ENCODE measurements at regions not wholly inside any gene's neighbourhood (a gene's known extent, or its start where the extent isn't known, plus 50 kb on each side); places are given as distances from the start of the nearest gene placed in this dataset.

DNA sequence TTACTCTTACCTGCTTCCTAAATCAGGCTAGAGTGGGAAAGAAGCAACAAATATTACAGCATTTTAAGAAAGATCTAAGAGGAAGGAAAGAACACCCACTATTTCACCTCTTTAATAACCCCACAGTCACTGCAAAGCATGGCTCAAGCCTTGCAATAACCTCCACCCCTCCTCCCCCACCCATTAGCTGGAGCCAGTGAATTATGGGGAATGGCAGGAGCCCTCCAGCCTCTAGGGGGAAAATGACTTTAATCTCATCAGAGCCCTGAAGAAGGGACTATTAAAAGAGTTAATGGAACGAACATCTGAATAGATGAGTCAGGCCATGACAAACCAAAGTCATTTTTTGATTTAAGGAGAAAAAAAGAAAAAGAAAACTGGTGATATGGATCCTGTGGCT lies 630.7 kb upstream of the PLXNA2 start:
- TF ChIP-seq, protein P1, sequence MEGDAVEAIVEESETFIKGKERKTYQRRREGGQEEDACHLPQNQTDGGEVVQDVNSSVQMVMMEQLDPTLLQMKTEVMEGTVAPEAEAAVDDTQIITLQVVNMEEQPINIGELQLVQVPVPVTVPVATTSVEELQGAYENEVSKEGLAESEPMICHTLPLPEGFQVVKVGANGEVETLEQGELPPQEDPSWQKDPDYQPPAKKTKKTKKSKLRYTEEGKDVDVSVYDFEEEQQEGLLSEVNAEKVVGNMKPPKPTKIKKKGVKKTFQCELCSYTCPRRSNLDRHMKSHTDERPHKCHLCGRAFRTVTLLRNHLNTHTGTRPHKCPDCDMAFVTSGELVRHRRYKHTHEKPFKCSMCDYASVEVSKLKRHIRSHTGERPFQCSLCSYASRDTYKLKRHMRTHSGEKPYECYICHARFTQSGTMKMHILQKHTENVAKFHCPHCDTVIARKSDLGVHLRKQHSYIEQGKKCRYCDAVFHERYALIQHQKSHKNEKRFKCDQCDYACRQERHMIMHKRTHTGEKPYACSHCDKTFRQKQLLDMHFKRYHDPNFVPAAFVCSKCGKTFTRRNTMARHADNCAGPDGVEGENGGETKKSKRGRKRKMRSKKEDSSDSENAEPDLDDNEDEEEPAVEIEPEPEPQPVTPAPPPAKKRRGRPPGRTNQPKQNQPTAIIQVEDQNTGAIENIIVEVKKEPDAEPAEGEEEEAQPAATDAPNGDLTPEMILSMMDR (IDR thresholded peaks at IDR 0.05), result no peak
- TF ChIP-seq POLR2A (IDR thresholded peaks at IDR 0.05) (no peak), EP300 (IDR thresholded peaks at IDR 0.05) (no peak), POLR2AphosphoS5 (IDR thresholded peaks at IDR 0.05) (no peak)
